Mucosa of descending colon (tissue), 3 donors: ENCODE measurements at regions not wholly inside any gene's neighbourhood (a gene's known extent, or its start where the extent isn't known, plus 50 kb on each side); places are given as distances from the start of the nearest gene placed in this dataset.
"Not testable (repeated sequence)": the region's sequence is repeated elsewhere in the genome, so short reads cannot be mapped to it uniquely, and the experiment has no call there.

Experiments
- ATAC-seq: fragments of 200-7000 bp; cut with Tn5 transposase; one replicate; pipeline ENCODE4 v1.9.1; 2020; ENCODE audit warnings: mild to moderate bottlenecking, moderate library complexity
- DNase-seq, 3 donors: peaks; one replicate each; pipeline ENCODE4 v3.0.0-alpha.2; 2020
- H3K36me3 ChIP-seq: fragments of 200-600 bp; one replicate; pipeline ENCODE4 v1.8.0; 2021; ENCODE audit warnings: low read depth, mild to moderate bottlenecking
- H3K4me1 ChIP-seq: fragments of 200-600 bp; one replicate; pipeline ENCODE4 v1.8.0; 2021; ENCODE audit warnings: low read depth, mild to moderate bottlenecking
- H3K4me3 ChIP-seq: fragments of 200-600 bp; one replicate; pipeline ENCODE4 v1.8.0; 2021; ENCODE audit warnings: mild to moderate bottlenecking
- H3K9me3 ChIP-seq: fragments of 200-600 bp; one replicate; pipeline ENCODE4 v1.8.0; 2021; ENCODE audit warnings: mild to moderate bottlenecking
- CTCF ChIP-seq: fragments of 200-600 bp; IDR thresholded peaks from one replicate; pipeline ENCODE4 v1.8.0; 2022; ENCODE audit warnings: antibody characterized with exemption, mild to moderate bottlenecking
- intact Hi-C, 2 donors: fragments of 100-400 bp; cut with DNase I in 1 of 2; cut with micrococcal nuclease in 1 of 2; formaldehyde crosslinking; loops; one replicate each; pipeline versions ENCODE4 v1.11.0 to v1.11.1; 2022; cut with DNase I, micrococcal nuclease
- donor health status: DM: no; HTN: no; CAD: no; lungs with moderate emphysema.
- donor health status: DM: no; HTN: no; CAD: no.
- donor health status: DM: no; HTN: yes; CAD: no.

GRCh38 chr9:78982849-78983248, 588.9 kb upstream of the TLE4 start:
- no peak for DNase-seq

GRCh38 chr9:78985084-78985738, 586.6 kb upstream of the TLE4 start:
- intact Hi-C loops: no loop called here
- no peak for TF ChIP-seq CTCF
- H3K36me3 ChIP-seq: no peaks in the 10 kb centered on the region
- ATAC-seq: no peak
- H3K4me1 ChIP-seq: no peaks in the 10 kb centered on the region
- no peak for DNase-seq
- peaks cover 2% of the 10 kb centered on the region for H3K9me3 ChIP-seq
- H3K4me3 ChIP-seq: no peak overlapping the region

More at GRCh38 chr9:78982849-78983248, 588.9 kb upstream of the TLE4 start:
- no peaks in the 10 kb centered on the region for H3K36me3 ChIP-seq
- no peak for TF ChIP-seq CTCF
- intact Hi-C loops: no loop called here
- no peak overlapping the region for H3K4me3 ChIP-seq
- H3K4me1 ChIP-seq: no peaks in the 10 kb centered on the region
- ATAC-seq: no peak
- peaks cover 4% of the 10 kb centered on the region for H3K9me3 ChIP-seq

GRCh38 chr9:78986446-78986845, 585.3 kb upstream of the TLE4 start:
- Histone ChIP-seq H3K4me3 (no peak overlapping the region), H3K4me1 (no peaks in the 10 kb centered on the region), H3K9me3 (peaks cover 2% of the 10 kb centered on the region), H3K36me3 (no peaks in the 10 kb centered on the region)
- no peak for ATAC-seq
- TF ChIP-seq CTCF: no peak
- intact Hi-C loops: no loop called here
- no peak for DNase-seq

GRCh38 chr9:78989031-78989658, 582.6 kb upstream of the TLE4 start:
- no peak for ATAC-seq
- no peak for DNase-seq
- Histone ChIP-seq H3K4me1 (no peaks in the 10 kb centered on the region), H3K4me3 (no peak overlapping the region), H3K36me3 (no peaks in the 10 kb centered on the region), H3K9me3 (no peaks in the 10 kb centered on the region)
- intact Hi-C loops: no loop called here
- no peak for TF ChIP-seq CTCF

- ATAC-seq: no peak
- H3K4me1 ChIP-seq: no peaks in the 10 kb centered on the region
- DNase-seq: no peak
- TF ChIP-seq CTCF: no peak
- no peaks in the 10 kb centered on the region for H3K36me3 ChIP-seq
- H3K4me3 ChIP-seq: no peak overlapping the region
- intact Hi-C loops: no loop called here
- H3K9me3 ChIP-seq: no peaks in the 10 kb centered on the region
These were observed 577.3 kb upstream of the TLE4 start for GRCh38 chr9:78994471-78994870.

- H3K9me3 ChIP-seq, DNase-seq, H3K4me1 ChIP-seq, intact Hi-C loops, H3K36me3 ChIP-seq, ATAC-seq, H3K4me3 ChIP-seq: not testable (repeated sequence)
These were observed 576.8 kb upstream of the TLE4 start for GRCh38 chr9:78994974-78995373.
